H1 (cell line): ENCODE measurements at regions not wholly inside any gene's neighbourhood (a gene's known extent, or its start where the extent isn't known, plus 50 kb on each side); places are given as distances from the start of the nearest gene placed in this dataset.

Experiments
- BCL11A ChIP-seq, 2 experiments: IDR thresholded peaks; one replicate each; pipeline ENCODE4 v1.6.1; 2011; ENCODE audit warnings: low read depth in 2 of 2, low read length in 2 of 2, mild to moderate bottlenecking in 2 of 2
- CHD7 ChIP-seq: fragments of 300-600 bp; sonication (generic); IDR thresholded peaks from 2 replicates; pipeline ENCODE4 v1.7.1; 2012; ENCODE audit warnings: low read length, moderate library complexity, mild to moderate bottlenecking, inconsistent platforms; ENCODE audit not compliant: insufficient replicate concordance
- KDM1A ChIP-seq: fragments of 200-600, 300-600 bp; sonication (generic); IDR thresholded peaks from 2 replicates; pipeline ENCODE4 v1.7.1; 2016; ENCODE audit warnings: mild to moderate bottlenecking, low read length, borderline replicate concordance
- PHF8 ChIP-seq: fragments of 200-600 bp; sonication (generic); conservative IDR thresholded peaks from 2 replicates; pipeline ENCODE4 v1.7.1; 2012; ENCODE audit warnings: low read depth, mild to moderate bottlenecking, inconsistent platforms, low read length, moderate library complexity
- POLR2A ChIP-seq, 2 experiments: IDR thresholded peaks; 1 replicate in 1 of 2; 2 replicates in 1 of 2; pipeline ENCODE4 v1.6.1; 2011; ENCODE audit warnings: low read depth in 2 of 2, low read length in 2 of 2, mild to moderate bottlenecking in 2 of 2; ENCODE audit errors: control extremely low read depth in 1 of 2
- SAP30 ChIP-seq: fragments of 300-600 bp; sonication (generic); IDR thresholded peaks from 2 replicates; pipeline ENCODE4 v1.7.1; 2012; ENCODE audit warnings: low read length, moderate library complexity, mild to moderate bottlenecking, inconsistent platforms; ENCODE audit not compliant: insufficient read depth, insufficient replicate concordance
- SRF ChIP-seq: IDR thresholded peaks from 2 replicates; pipeline ENCODE4 v1.6.1; 2011; ENCODE audit warnings: mild to moderate bottlenecking, low read depth, low read length, moderate library complexity
- YY1 ChIP-seq: IDR thresholded peaks from 2 replicates; pipeline ENCODE4 v1.6.1; 2011; ENCODE audit warnings: low read depth, mild to moderate bottlenecking, low read length
- TF ChIP-seq, protein P1 (sequence below): IDR thresholded peaks from 2 replicates; pipeline ENCODE4 v1.6.1; 2012; ENCODE audit warnings: inconsistent platforms

- TF ChIP-seq CHD7 (no peak), BCL11A (IDR thresholded peaks at IDR 0.05; ENCODE audit: low read depth in 2 of 2, low read length in 2 of 2) (no peak), KDM1A (no peak), SAP30 (no peak), PHF8 (no peak), POLR2A (IDR thresholded peaks at IDR 0.05; ENCODE audit: control extremely low read depth in 1 of 2, low read depth in 2 of 2, low read length in 2 of 2) (no peak), SRF (no peak), YY1 (no peak)
- TF ChIP-seq, protein P1, sequence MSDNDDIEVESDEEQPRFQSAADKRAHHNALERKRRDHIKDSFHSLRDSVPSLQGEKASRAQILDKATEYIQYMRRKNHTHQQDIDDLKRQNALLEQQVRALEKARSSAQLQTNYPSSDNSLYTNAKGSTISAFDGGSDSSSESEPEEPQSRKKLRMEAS = no peak
These were observed 484.8 kb downstream of the PREX1 start (continued) for GRCh38 chr20:48342822-48343513.
